ENCODE measurements at regions not wholly inside any gene's neighbourhood (a gene's known extent, or its start where the extent isn't known, plus 50 kb on each side); places are given as distances from the start of the nearest gene placed in this dataset.
"Not testable (repeated sequence)": the region's sequence is repeated elsewhere in the genome, so short reads cannot be mapped to it uniquely, and the experiment has no call there.

- Histone ChIP-seq H3K79me2 (ENCODE audit: control insufficient read depth, insufficient read depth, low read length) (no peaks in the 10 kb centered on the region), H4K8ac (ENCODE audit: low read depth, low read length) (no peak overlapping the region), H3K4me2 (ENCODE audit: low read length) (no peak overlapping the region), H3K56ac (ENCODE audit: low read length) (no peak overlapping the region), H3K79me1 (ENCODE audit: low read length) (no peaks in the 10 kb centered on the region), H3K4ac (ENCODE audit: low read depth, low read length) (no peak overlapping the region), H3K4me3 (ENCODE audit: low read length) (no peak overlapping the region), H3K18ac (ENCODE audit: low read length) (no peak overlapping the region), H3K23ac (ENCODE audit: low read length) (no peak overlapping the region), H2BK120ac (ENCODE audit: low read depth, low read length) (no peak overlapping the region), H2BK15ac (replicated peaks; ENCODE audit: low read depth) (no peak overlapping the region), H3K9ac (ENCODE audit: low read length) (no peak overlapping the region), H2BK5ac (ENCODE audit: low read length) (no peak overlapping the region), H3K36me3 (ENCODE audit: control insufficient read depth, insufficient read depth, low read length) (no peaks in the 10 kb centered on the region), H2AK5ac (ENCODE audit: low read length) (no peak overlapping the region), H3K27ac (ENCODE audit: low read depth, low read length) (no peak overlapping the region), H3K27me3 (ENCODE audit: insufficient read depth, low read length, poor library complexity) (no peaks in the 10 kb centered on the region), H4K5ac (ENCODE audit: low read length) (no peak overlapping the region), H3K4me1 (ENCODE audit: control insufficient read depth, low read depth, low read length) (peaks cover 4% of the 10 kb centered on the region)
- no CpG with 5 or more reads among the region's 2 CpGs for WGBS (ENCODE audit: extremely low coverage, insufficient coverage, low lambda C conversion rate)
- DNase-seq: no peak
These were observed 451.8 kb upstream of the PTGER4 start for GRCh38 chr5:40227931-40228330.

GRCh38 chr5:40227366-40227765, 452.3 kb upstream of the PTGER4 start:
- no peak overlapping the region for H2AK5ac ChIP-seq (ENCODE audit: low read length)
- no peak overlapping the region for H3K56ac ChIP-seq (ENCODE audit: low read length)
- WGBS (ENCODE audit: extremely low coverage, insufficient coverage, low lambda C conversion rate): no CpG with 5 or more reads among the region's 2 CpGs
- no peaks in the 10 kb centered on the region for H3K79me1 ChIP-seq (ENCODE audit: low read length)
- H3K27ac ChIP-seq (ENCODE audit: low read depth, low read length): no peak overlapping the region
- H2BK15ac ChIP-seq (replicated peaks; ENCODE audit: low read depth): no peak overlapping the region
- no peak overlapping the region for H2BK120ac ChIP-seq (ENCODE audit: low read depth, low read length)
- DNase-seq: no peak
- H3K23ac ChIP-seq (ENCODE audit: low read length): no peak overlapping the region
- H3K4me3 ChIP-seq (ENCODE audit: low read length): no peak overlapping the region
- H3K27me3 ChIP-seq (ENCODE audit: insufficient read depth, low read length, poor library complexity): no peaks in the 10 kb centered on the region
- no peak overlapping the region for H3K18ac ChIP-seq (ENCODE audit: low read length)
- no peaks in the 10 kb centered on the region for H3K79me2 ChIP-seq (ENCODE audit: control insufficient read depth, insufficient read depth, low read length)
- H4K8ac ChIP-seq (ENCODE audit: low read depth, low read length): no peak overlapping the region
- no peak overlapping the region for H3K9ac ChIP-seq (ENCODE audit: low read length)
- no peak overlapping the region for H3K4me2 ChIP-seq (ENCODE audit: low read length)
- no peak overlapping the region for H3K4ac ChIP-seq (ENCODE audit: low read depth, low read length)
- no peak overlapping the region for H4K5ac ChIP-seq (ENCODE audit: low read length)
- no peaks in the 10 kb centered on the region for H3K36me3 ChIP-seq (ENCODE audit: control insufficient read depth, insufficient read depth, low read length)
- H2BK5ac ChIP-seq (ENCODE audit: low read length): no peak overlapping the region
- peaks cover 4% of the 10 kb centered on the region for H3K4me1 ChIP-seq (ENCODE audit: control insufficient read depth, low read depth, low read length)

GRCh38 chr5:40226906-40227305, 452.8 kb upstream of the PTGER4 start:
- Histone ChIP-seq H2BK120ac (ENCODE audit: low read depth, low read length) (no peak overlapping the region), H2BK15ac (replicated peaks; ENCODE audit: low read depth) (no peak overlapping the region), H3K4me3 (ENCODE audit: low read length) (no peak overlapping the region), H3K79me1 (ENCODE audit: low read length) (no peaks in the 10 kb centered on the region), H3K27me3 (ENCODE audit: insufficient read depth, low read length, poor library complexity) (no peaks in the 10 kb centered on the region), H4K8ac (ENCODE audit: low read depth, low read length) (no peak overlapping the region), H3K79me2 (ENCODE audit: control insufficient read depth, insufficient read depth, low read length) (no peaks in the 10 kb centered on the region), H2BK5ac (ENCODE audit: low read length) (no peak overlapping the region), H3K27ac (ENCODE audit: low read depth, low read length) (no peak overlapping the region), H3K23ac (ENCODE audit: low read length) (no peak overlapping the region), H2AK5ac (ENCODE audit: low read length) (no peak overlapping the region), H3K36me3 (ENCODE audit: control insufficient read depth, insufficient read depth, low read length) (no peaks in the 10 kb centered on the region), H3K4me2 (ENCODE audit: low read length) (no peak overlapping the region), H3K18ac (ENCODE audit: low read length) (no peak overlapping the region), H3K56ac (ENCODE audit: low read length) (no peak overlapping the region), H4K5ac (ENCODE audit: low read length) (no peak overlapping the region), H3K9ac (ENCODE audit: low read length) (no peak overlapping the region), H3K4ac (ENCODE audit: low read depth, low read length) (no peak overlapping the region), H3K4me1 (ENCODE audit: control insufficient read depth, low read depth, low read length) (peaks cover 4% of the 10 kb centered on the region)
- DNase-seq: no peak
- WGBS (ENCODE audit: extremely low coverage, insufficient coverage, low lambda C conversion rate): no CpG with 5 or more reads among the region's 2 CpGs

- not testable (repeated sequence) for H2BK5ac ChIP-seq (ENCODE audit: low read length); H2BK15ac ChIP-seq (replicated peaks; ENCODE audit: low read depth); H4K5ac ChIP-seq (ENCODE audit: low read length); H3K4ac ChIP-seq (ENCODE audit: low read depth, low read length); H2AK5ac ChIP-seq (ENCODE audit: low read length); H3K4me1 ChIP-seq (ENCODE audit: control insufficient read depth, low read depth, low read length); H2BK120ac ChIP-seq (ENCODE audit: low read depth, low read length); H3K9ac ChIP-seq (ENCODE audit: low read length); H3K56ac ChIP-seq (ENCODE audit: low read length); H3K4me3 ChIP-seq (ENCODE audit: low read length); DNase-seq; H3K79me2 ChIP-seq (ENCODE audit: control insufficient read depth, insufficient read depth, low read length); H3K36me3 ChIP-seq (ENCODE audit: control insufficient read depth, insufficient read depth, low read length); H3K18ac ChIP-seq (ENCODE audit: low read length); H3K23ac ChIP-seq (ENCODE audit: low read length); H3K79me1 ChIP-seq (ENCODE audit: low read length); H3K27me3 ChIP-seq (ENCODE audit: insufficient read depth, low read length, poor library complexity); H3K4me2 ChIP-seq (ENCODE audit: low read length); H3K27ac ChIP-seq (ENCODE audit: low read depth, low read length); H4K8ac ChIP-seq (ENCODE audit: low read depth, low read length)
- WGBS (ENCODE audit: extremely low coverage, insufficient coverage, low lambda C conversion rate): no CpG with 5 or more reads among the region's 2 CpGs
These were observed 454.6 kb upstream of the PTGER4 start for GRCh38 chr5:40225147-40225546.

GRCh38 chr5:40224421-40224820, 455.3 kb upstream of the PTGER4 start:
- Histone ChIP-seq H3K79me1 (ENCODE audit: low read length) (no peaks in the 10 kb centered on the region), H3K4me3 (ENCODE audit: low read length) (no peak overlapping the region), H3K36me3 (ENCODE audit: control insufficient read depth, insufficient read depth, low read length) (no peaks in the 10 kb centered on the region), H3K4me1 (ENCODE audit: control insufficient read depth, low read depth, low read length) (peaks cover 4% of the 10 kb centered on the region), H2BK5ac (ENCODE audit: low read length) (no peak overlapping the region), H3K27me3 (ENCODE audit: insufficient read depth, low read length, poor library complexity) (no peaks in the 10 kb centered on the region), H3K9ac (ENCODE audit: low read length) (no peak overlapping the region), H4K5ac (ENCODE audit: low read length) (no peak overlapping the region), H3K18ac (ENCODE audit: low read length) (no peak overlapping the region), H3K27ac (ENCODE audit: low read depth, low read length) (no peak overlapping the region), H3K4ac (ENCODE audit: low read depth, low read length) (no peak overlapping the region), H3K56ac (ENCODE audit: low read length) (no peak overlapping the region), H3K4me2 (ENCODE audit: low read length) (no peak overlapping the region), H2AK5ac (ENCODE audit: low read length) (no peak overlapping the region), H3K79me2 (ENCODE audit: control insufficient read depth, insufficient read depth, low read length) (no peaks in the 10 kb centered on the region), H2BK120ac (ENCODE audit: low read depth, low read length) (no peak overlapping the region), H3K23ac (ENCODE audit: low read length) (no peak overlapping the region), H2BK15ac (replicated peaks; ENCODE audit: low read depth) (no peak overlapping the region), H4K8ac (ENCODE audit: low read depth, low read length) (no peak overlapping the region)
- no peak for DNase-seq
- WGBS (ENCODE audit: extremely low coverage, insufficient coverage, low lambda C conversion rate): no CpG with 5 or more reads among the region's 2 CpGs

GRCh38 chr5:40223884-40224402, 455.8 kb upstream of the PTGER4 start:
- WGBS (ENCODE audit: extremely low coverage, insufficient coverage, low lambda C conversion rate): no CpG with 5 or more reads among the region's 5 CpGs
- H3K27ac ChIP-seq (ENCODE audit: low read depth, low read length): no peak overlapping the region

More at GRCh38 chr5:40223884-40224402, 455.8 kb upstream of the PTGER4 start:
- H4K5ac ChIP-seq (ENCODE audit: low read length): no peak overlapping the region
- no peak overlapping the region for H3K9ac ChIP-seq (ENCODE audit: low read length)
- no peak overlapping the region for H3K4me2 ChIP-seq (ENCODE audit: low read length)
- H3K79me1 ChIP-seq (ENCODE audit: low read length): no peaks in the 10 kb centered on the region
- no peaks in the 10 kb centered on the region for H3K79me2 ChIP-seq (ENCODE audit: control insufficient read depth, insufficient read depth, low read length)
- H3K4me3 ChIP-seq (ENCODE audit: low read length): no peak overlapping the region
- no peak overlapping the region for H2BK15ac ChIP-seq (replicated peaks; ENCODE audit: low read depth)
- no peak overlapping the region for H2BK120ac ChIP-seq (ENCODE audit: low read depth, low read length)
- no peak overlapping the region for H4K8ac ChIP-seq (ENCODE audit: low read depth, low read length)
- H3K23ac ChIP-seq (ENCODE audit: low read length): no peak overlapping the region
- H3K4me1 ChIP-seq (ENCODE audit: control insufficient read depth, low read depth, low read length): peaks cover 4% of the 10 kb centered on the region
- H3K27me3 ChIP-seq (ENCODE audit: insufficient read depth, low read length, poor library complexity): no peaks in the 10 kb centered on the region
- H2BK5ac ChIP-seq (ENCODE audit: low read length): no peak overlapping the region
- H3K56ac ChIP-seq (ENCODE audit: low read length): no peak overlapping the region
- H3K18ac ChIP-seq (ENCODE audit: low read length): no peak overlapping the region
- H3K4ac ChIP-seq (ENCODE audit: low read depth, low read length): no peak overlapping the region
- H2AK5ac ChIP-seq (ENCODE audit: low read length): no peak overlapping the region
- no peak for DNase-seq
- no peaks in the 10 kb centered on the region for H3K36me3 ChIP-seq (ENCODE audit: control insufficient read depth, insufficient read depth, low read length)
